ENCODE measurements at regions not wholly inside any gene's neighbourhood (a gene's known extent, or its start where the extent isn't known, plus 50 kb on each side); places are given as distances from the start of the nearest gene placed in this dataset.

- POLR2A ChIA-PET, result no interaction called here
Measured at GRCh38 chr18:40821596-40822243, 1133.3 kb upstream of the PIK3C3 start.

GRCh38 chr18:40812981-40813515 is 1142.0 kb upstream of the PIK3C3 start:
- no TSS peak for BruUV-seq (replicated peaks)
- no peaks in the 10 kb centered on the region for H3K9me3 ChIP-seq (ENCODE audit: low read length)
- no peak for DNase-seq (ENCODE audit: low spot score)
- no peak for TF ChIP-seq CTCF (conservative IDR thresholded peaks at IDR 0.05; ENCODE audit: low read length)
- TF ChIP-seq EZH2phosphoT487 (IDR thresholded peaks at IDR 0.05; ENCODE audit: borderline replicate concordance, low read depth, low read length), result no peak
- ChIA-PET CTCF (ENCODE audit: unreplicated experiment) (no interaction called here), POLR2A (no interaction called here)
- no peak overlapping the region for H3K27ac ChIP-seq (ENCODE audit: low read depth, low read length, poor library complexity, severe bottlenecking)
- H3K4me1 ChIP-seq (ENCODE audit: insufficient read depth, low read length, poor library complexity, severe bottlenecking), result no peaks in the 10 kb centered on the region
- H4K20me1 ChIP-seq (ENCODE audit: insufficient read depth, low read length), result no peaks in the 10 kb centered on the region
- H3K4me3 ChIP-seq (ENCODE audit: low read depth, low read length, poor library complexity, severe bottlenecking), result no peak overlapping the region
- H2AFZ ChIP-seq (ENCODE audit: low read length), result no peak overlapping the region
- no peaks in the 10 kb centered on the region for H3K9me2 ChIP-seq (ENCODE audit: insufficient read depth, low read length)
- no peaks in the 10 kb centered on the region for H3K36me3 ChIP-seq (ENCODE audit: insufficient read depth, low read length)
- no peaks in the 10 kb centered on the region for H3K79me2 ChIP-seq (ENCODE audit: insufficient read depth, low read depth, low read length)
- intact Hi-C loops (cut with micrococcal nuclease; ENCODE audit: unreplicated experiment), result no loop called here
- no peak overlapping the region for H3K4me2 ChIP-seq (ENCODE audit: low read length)

More at GRCh38 chr18:40821596-40822243, 1133.3 kb upstream of the PIK3C3 start:
- TF ChIP-seq EZH2phosphoT487 (IDR thresholded peaks at IDR 0.05; ENCODE audit: borderline replicate concordance, low read depth, low read length) (no peak), CTCF (conservative IDR thresholded peaks at IDR 0.05; ENCODE audit: low read length) (no peak)
- intact Hi-C loops (cut with micrococcal nuclease; ENCODE audit: unreplicated experiment), result no loop called here
- H3K9me2 ChIP-seq (ENCODE audit: insufficient read depth, low read length), result no peaks in the 10 kb centered on the region
- H3K36me3 ChIP-seq (ENCODE audit: insufficient read depth, low read length), result no peaks in the 10 kb centered on the region
- no peaks in the 10 kb centered on the region for H4K20me1 ChIP-seq (ENCODE audit: insufficient read depth, low read length)
- no TSS peak for BruUV-seq (replicated peaks)
- H3K4me1 ChIP-seq (ENCODE audit: insufficient read depth, low read length, poor library complexity, severe bottlenecking), result no peaks in the 10 kb centered on the region
- no peak for DNase-seq (ENCODE audit: low spot score)
- CTCF ChIA-PET (ENCODE audit: unreplicated experiment), result no interaction called here
- H3K4me2 ChIP-seq (ENCODE audit: low read length), result no peak overlapping the region
- no peak overlapping the region for H2AFZ ChIP-seq (ENCODE audit: low read length)
- no peaks in the 10 kb centered on the region for H3K79me2 ChIP-seq (ENCODE audit: insufficient read depth, low read depth, low read length)
- no peak overlapping the region for H3K4me3 ChIP-seq (ENCODE audit: low read depth, low read length, poor library complexity, severe bottlenecking)
- H3K27ac ChIP-seq (ENCODE audit: low read depth, low read length, poor library complexity, severe bottlenecking), result no peak overlapping the region
- no peaks in the 10 kb centered on the region for H3K9me3 ChIP-seq (ENCODE audit: low read length)

- H3K9me2 ChIP-seq (ENCODE audit: insufficient read depth, low read length), result no peaks in the 10 kb centered on the region
- H3K4me3 ChIP-seq (ENCODE audit: low read depth, low read length, poor library complexity, severe bottlenecking), result no peak overlapping the region
- H3K79me2 ChIP-seq (ENCODE audit: insufficient read depth, low read depth, low read length), result no peaks in the 10 kb centered on the region
- H3K4me2 ChIP-seq (ENCODE audit: low read length), result no peak overlapping the region
- no peak for DNase-seq (ENCODE audit: low spot score)
- no peak overlapping the region for H3K27ac ChIP-seq (ENCODE audit: low read depth, low read length, poor library complexity, severe bottlenecking)
- H2AFZ ChIP-seq (ENCODE audit: low read length), result no peak overlapping the region
- intact Hi-C loops (cut with micrococcal nuclease; ENCODE audit: unreplicated experiment), result no loop called here
- H3K4me1 ChIP-seq (ENCODE audit: insufficient read depth, low read length, poor library complexity, severe bottlenecking), result no peaks in the 10 kb centered on the region
- ChIA-PET CTCF (ENCODE audit: unreplicated experiment) (no interaction called here), POLR2A (no interaction called here)
- no peak for TF ChIP-seq CTCF (conservative IDR thresholded peaks at IDR 0.05; ENCODE audit: low read length)
- TF ChIP-seq EZH2phosphoT487 (IDR thresholded peaks at IDR 0.05; ENCODE audit: borderline replicate concordance, low read depth, low read length), result no peak
- H3K36me3 ChIP-seq (ENCODE audit: insufficient read depth, low read length), result no peaks in the 10 kb centered on the region
- BruUV-seq (replicated peaks), result no TSS peak
- no peaks in the 10 kb centered on the region for H4K20me1 ChIP-seq (ENCODE audit: insufficient read depth, low read length)
- no peaks in the 10 kb centered on the region for H3K9me3 ChIP-seq (ENCODE audit: low read length)
Measured at GRCh38 chr18:40810372-40810771, 1144.7 kb upstream of the PIK3C3 start.
